Motor neuron (in vitro differentiated cells): ENCODE measurements at regions not wholly inside any gene's neighbourhood (a gene's known extent, or its start where the extent isn't known, plus 50 kb on each side); places are given as distances from the start of the nearest gene placed in this dataset.
"Not testable (repeated sequence)": the region's sequence is repeated elsewhere in the genome, so short reads cannot be mapped to it uniquely, and the experiment has no call there.

ENCODE experiments used
- ATAC-seq, 8 experiments: fragments of 200-7000 bp; cut with Tn5 transposase; replicated peaks in 6 of 8; 2 replicates each; pipeline ENCODE4 v1.8.0; 2021; ENCODE audit warnings: mild to moderate bottlenecking in 8 of 8, moderate library complexity in 8 of 8
- H3K27ac ChIP-seq, 2 donors: fragments of 250-450 bp; sonication (Bioruptor Pico); 2 replicates each; pipeline ENCODE4 v1.9.0; 2021; ENCODE audit warnings: antibody characterized with exemption in 2 of 2, mild to moderate bottlenecking in 2 of 2, moderate library complexity in 1 of 2
- H3K4me1 ChIP-seq, 2 donors: fragments of 250-450 bp; sonication (Bioruptor Pico); replicated peaks in 1 of 2; 2 replicates each; pipeline ENCODE4 v1.6.1; 2021; ENCODE audit warnings: antibody characterized with exemption in 2 of 2, mild to moderate bottlenecking in 2 of 2, moderate library complexity in 1 of 2
- H3K4me3 ChIP-seq, 5 donors: fragments of 250-450 bp; sonication (Bioruptor Pico); 2 replicates each; pipeline ENCODE4 v1.9.0; 2021; ENCODE audit warnings: antibody characterized with exemption in 5 of 5, mild to moderate bottlenecking in 5 of 5, moderate library complexity in 4 of 5
- WGBS, 10 experiments: fragments of 450-650 bp; shearing (Covaris generic); methylation state at CpG; one replicate each; pipeline ENCODE4 v1.0.0; 2022; 5-methylcytosine and 5-hydroxymethylcytosine counted together
- in situ Hi-C, 9 experiments: fragments of 400-800 bp; cut with MboI; loops; one replicate each; pipeline ENCODE4 v1.15.0; 2021; ENCODE audit warnings: low sequenced_read_pairs in 9 of 9, low pct_unique_long_range_greater_than_20kb in 2 of 9; ENCODE audit not compliant: unreplicated experiment in 9 of 9

- no peak overlapping the region for H3K27ac ChIP-seq
- H3K4me3 ChIP-seq: no peak overlapping the region
- 50 to 100% (median 76%) methylated on average over 1 to 4 of the region's 4 CpGs for WGBS, 10 experiments
- H3K4me1 ChIP-seq: peaks cover 0 to 6% of the 10 kb centered on the region in 2 donors
- in situ Hi-C loops: no loop called here
- no peak for ATAC-seq
These were observed 406.0 kb upstream of the ZEB2 start for GRCh38 chr2:144925886-144926285.

DNA sequence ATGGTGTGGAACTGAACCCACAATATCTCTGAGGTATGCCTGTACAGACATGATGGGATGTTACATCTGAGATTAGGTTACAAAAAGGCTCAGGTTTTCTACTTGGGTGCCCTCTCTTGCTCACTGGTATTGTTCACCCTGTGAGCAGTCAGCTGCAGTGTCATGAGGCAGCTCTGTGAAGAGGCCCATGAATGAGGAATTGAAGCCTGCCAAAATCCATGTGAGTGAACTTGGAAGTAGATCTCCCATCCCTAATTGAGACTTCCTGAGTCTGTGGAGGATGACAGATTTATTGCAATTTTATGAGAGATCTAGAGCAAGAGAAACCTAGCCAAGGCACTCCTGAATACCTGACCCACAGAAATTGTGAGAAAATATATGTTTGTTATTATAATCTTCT is 404.9 kb upstream of the ZEB2 start:
- no peak for ATAC-seq
- in situ Hi-C loops: no loop called here
- Histone ChIP-seq H3K4me1 (peaks cover 3 to 10% of the 10 kb centered on the region in 2 donors), H3K4me3 (no peak overlapping the region), H3K27ac (no peak overlapping the region)

- Histone ChIP-seq H3K27ac (no peak overlapping the region), H3K4me1 (peaks cover 3 to 10% of the 10 kb centered on the region in 2 donors), H3K4me3 (no peak overlapping the region)
- 50 to 91% (median 85%) methylated on average over 1 to 2 of the region's 2 CpGs; no CpG with 5 or more reads in 2 of the 10 experiments for WGBS, 10 experiments
- no peak for ATAC-seq
- in situ Hi-C loops: no loop called here
These were observed 402.6 kb upstream of the ZEB2 start for GRCh38 chr2:144922519-144922918.

DNA sequence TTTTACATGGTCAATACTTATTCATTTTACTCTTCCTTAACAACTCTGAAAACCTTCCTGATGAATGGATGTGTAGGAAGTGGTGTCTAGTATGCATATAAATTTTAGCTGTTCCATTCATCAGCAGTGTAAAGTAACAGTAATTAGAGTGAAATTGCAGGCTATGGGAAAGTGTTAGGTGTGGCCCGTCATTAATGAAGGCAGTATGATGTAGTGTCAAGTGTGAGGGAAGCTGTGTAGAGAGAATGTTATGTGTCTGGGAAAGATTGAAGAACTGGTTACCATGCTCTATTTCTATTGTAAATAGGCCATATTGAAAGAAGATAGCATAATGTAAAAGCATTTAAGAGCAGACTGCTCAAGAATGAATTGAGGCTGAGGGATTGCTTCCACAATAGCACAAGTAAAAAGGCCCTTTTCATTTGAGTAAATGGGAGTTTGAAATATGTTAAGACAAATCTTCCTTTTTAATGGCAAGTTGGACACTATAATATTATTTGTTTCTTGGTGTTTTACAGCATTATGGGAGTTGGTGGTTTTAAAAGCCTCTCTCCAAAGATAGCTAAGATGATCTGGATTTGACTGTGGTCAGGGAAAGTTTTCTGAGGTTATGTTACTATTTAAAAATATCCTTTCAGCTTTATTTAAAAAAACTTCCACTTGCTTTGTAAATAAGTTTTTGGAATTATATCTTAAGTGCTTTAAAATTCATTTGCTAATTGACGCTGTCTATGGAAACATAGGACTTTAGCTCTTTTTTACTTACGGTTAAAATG is 401.0 kb upstream of the ZEB2 start:
- Histone ChIP-seq H3K27ac (no peak overlapping the region), H3K4me1 (peaks cover 3 to 10% of the 10 kb centered on the region in 2 donors), H3K4me3 (no peak overlapping the region)
- WGBS, 10 experiments: 69 to 98% (median 88%) methylated on average over 2 to 3 of the region's 3 CpGs; no CpG with 5 or more reads in 1 of the 10 experiments
- peak in 5 of 8 experiments; percentile 54 to 96 (median 82) for ATAC-seq
- in situ Hi-C loops: no loop called here

DNA sequence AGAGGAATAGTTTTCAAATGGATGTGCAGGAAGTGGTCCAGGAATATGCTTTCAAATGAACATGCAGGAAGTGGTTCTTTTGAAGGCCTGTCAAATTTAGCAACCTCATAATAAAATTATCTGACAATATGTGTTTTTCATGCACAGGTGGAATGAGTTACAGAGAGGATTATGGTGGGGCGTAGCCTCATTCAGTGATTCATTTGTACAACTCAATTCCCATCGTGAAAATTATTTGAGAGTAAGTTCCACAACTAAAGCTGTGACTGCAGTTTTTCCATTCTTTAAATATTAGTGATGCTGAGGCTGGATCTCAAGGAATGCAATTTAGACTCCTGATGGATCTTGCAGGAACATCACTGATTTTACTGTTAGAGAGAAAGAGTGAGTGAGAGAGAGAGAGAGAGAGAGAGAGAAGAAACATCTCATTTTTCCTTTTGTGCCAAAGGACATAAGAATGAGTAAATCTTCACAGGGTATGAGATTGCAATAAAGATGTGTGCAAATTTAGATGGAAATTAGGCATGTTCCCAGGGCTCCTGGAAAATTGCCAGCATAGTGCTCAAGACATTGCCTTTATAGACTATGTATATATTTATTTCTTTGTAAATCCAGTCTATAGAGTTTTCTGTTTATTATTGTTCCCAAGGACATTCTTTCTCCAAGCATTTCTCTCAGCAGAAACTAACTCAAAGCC is 394.9 kb upstream of the ZEB2 start:
- Histone ChIP-seq H3K4me1 (peaks cover 3 to 4% of the 10 kb centered on the region in 2 donors), H3K4me3 (no peak overlapping the region), H3K27ac (no peak overlapping the region)
- peak in 3 of 8 experiments; percentile 24 to 73 (median 65) for ATAC-seq
- 0 to 100% (median 29%) methylated on average over 1 to 2 of the region's 2 CpGs; no CpG with 5 or more reads in 2 of the 10 experiments for WGBS, 10 experiments
- in situ Hi-C loops: no loop called here

- Histone ChIP-seq H3K27ac (no peak overlapping the region), H3K4me1 (peaks cover 3 to 4% of the 10 kb centered on the region in 2 donors), H3K4me3 (no peak overlapping the region)
- peak in 1 of 8 experiments; percentile 18 for ATAC-seq
- in situ Hi-C loops: no loop called here
- 0 to 88% (median 17%) methylated on average over 1 of the region's 1 CpG; no CpG with 5 or more reads in 4 of the 10 experiments for WGBS, 10 experiments
These were observed 394.2 kb upstream of the ZEB2 start for GRCh38 chr2:144914113-144914512.

DNA sequence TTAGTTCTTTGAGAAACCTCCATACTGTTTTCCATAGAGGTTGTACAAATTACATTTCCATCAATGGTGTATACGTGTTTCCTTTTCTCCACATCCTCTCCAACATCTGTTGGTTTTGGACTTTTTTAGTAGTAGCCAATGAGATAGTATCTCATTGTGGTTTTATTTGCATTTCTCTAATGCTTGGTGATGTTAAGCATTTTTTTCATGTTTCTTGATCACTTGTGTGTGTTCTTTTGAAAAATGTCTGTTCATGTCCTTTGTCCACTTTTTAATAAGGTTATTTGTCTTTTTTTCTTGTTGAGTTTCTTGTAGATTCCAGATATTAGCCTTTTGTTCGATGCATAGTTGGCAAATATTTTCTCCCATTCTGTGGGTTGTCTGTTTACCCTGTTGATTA is 392.3 kb upstream of the ZEB2 start:
- in situ Hi-C loops: no loop called here
- H3K4me1 ChIP-seq: peaks cover 3 to 4% of the 10 kb centered on the region in 2 donors
- no peak for ATAC-seq
- no peak overlapping the region for H3K27ac ChIP-seq
- no peak overlapping the region for H3K4me3 ChIP-seq
- WGBS, 10 experiments: 67 to 100% (median 100%) methylated on average over 1 to 2 of the region's 2 CpGs; no CpG with 5 or more reads in 1 of the 10 experiments

GRCh38 chr2:144905956-144906355 is 386.0 kb upstream of the ZEB2 start:
- H3K4me3 ChIP-seq: no peak overlapping the region
- H3K27ac ChIP-seq: no peak overlapping the region
- no peak for ATAC-seq
- 67 to 100% (median 100%) methylated on average over 1 to 2 of the region's 2 CpGs; no CpG with 5 or more reads in 1 of the 10 experiments for WGBS, 10 experiments
- in situ Hi-C loops: no loop called here
- no peaks in the 10 kb centered on the region for H3K4me1 ChIP-seq

GRCh38 chr2:144904612-144905011 is 384.7 kb upstream of the ZEB2 start:
- in situ Hi-C loops: no loop called here
- H3K27ac ChIP-seq: no peak overlapping the region
- no peak overlapping the region for H3K4me3 ChIP-seq
- 54 to 100% (median 87%) methylated on average over 1 to 3 of the region's 3 CpGs; no CpG with 5 or more reads in 1 of the 10 experiments for WGBS, 10 experiments
- H3K4me1 ChIP-seq: no peaks in the 10 kb centered on the region
- no peak for ATAC-seq

DNA sequence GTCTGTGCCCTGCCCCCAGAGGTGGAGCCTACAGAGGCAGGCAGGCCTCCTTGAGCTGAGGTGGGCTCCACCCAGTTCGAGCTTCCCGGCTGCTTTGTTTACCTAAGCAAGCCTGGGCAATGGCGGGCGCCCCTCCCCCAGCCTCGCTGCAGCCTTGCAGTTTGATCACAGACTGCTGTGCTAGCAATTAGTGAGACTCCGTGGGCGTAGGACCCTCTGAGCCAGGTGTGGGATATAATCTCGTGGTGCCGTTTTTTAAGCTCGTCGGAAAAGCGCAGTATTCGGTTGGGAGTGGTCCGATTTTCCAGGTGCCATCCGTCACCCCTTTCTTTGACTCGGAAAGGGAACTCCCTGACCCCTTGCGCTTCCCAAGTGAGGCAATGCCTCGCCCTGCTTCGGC is 383.1 kb upstream of the ZEB2 start:
- H3K4me3 ChIP-seq, H3K27ac ChIP-seq, in situ Hi-C loops, ATAC-seq, H3K4me1 ChIP-seq: not testable (repeated sequence)
- WGBS, 10 experiments: no CpG with 5 or more reads among the region's 19 CpGs

- H3K4me1 ChIP-seq, H3K27ac ChIP-seq, H3K4me3 ChIP-seq, in situ Hi-C loops, ATAC-seq: not testable (repeated sequence)
- 67% methylated on average over 1 of the region's 4 CpGs; no CpG with 5 or more reads in 9 of the 10 experiments for WGBS, 10 experiments
These were observed 381.5 kb upstream of the ZEB2 start for GRCh38 chr2:144901386-144901785.

GRCh38 chr2:144896341-144896740 is 376.4 kb upstream of the ZEB2 start:
- Histone ChIP-seq H3K4me1 (no peaks in the 10 kb centered on the region), H3K27ac (no peak overlapping the region), H3K4me3 (no peak overlapping the region)
- peak in 1 of 8 experiments; percentile 82 for ATAC-seq
- 0 to 100% (median 46%) methylated on average over 1 of the region's 1 CpG; no CpG with 5 or more reads in 4 of the 10 experiments for WGBS, 10 experiments
- in situ Hi-C loops: loop anchor here in 1 of 9 experiments (25.0 kb wide), 1 partner anchor 384 kb away; the partner anchor contains the start of gene ZEB2
